Sigmoid colon (tissue), 6 donors: ENCODE measurements at regions not wholly inside any gene's neighbourhood (a gene's known extent, or its start where the extent isn't known, plus 50 kb on each side); places are given as distances from the start of the nearest gene placed in this dataset.

ENCODE experiments used
- DNase-seq: peaks from one replicate; pipeline ENCODE4 v3.0.0-alpha.2; 2019
- H3K27ac ChIP-seq, 4 donors: fragments of 200-600 bp; sonication (generic); one replicate each; pipeline ENCODE4 v1.5.1; 2016 to 2019; ENCODE audit warnings: mild to moderate bottlenecking in 1 of 4
- H3K27me3 ChIP-seq, 3 donors: fragments of 200-600 bp; sonication (generic); one replicate each; pipeline ENCODE4 v1.5.1; 2019; ENCODE audit warnings: mild to moderate bottlenecking in 1 of 3
- H3K36me3 ChIP-seq, 4 donors: fragments of 200-600 bp; sonication (generic); one replicate each; pipeline ENCODE4 v1.5.1; 2016 to 2019
- H3K4me1 ChIP-seq, 4 donors: fragments of 200-600 bp; sonication (generic); one replicate each; pipeline ENCODE4 v1.5.1; 2017 to 2019
- H3K4me3 ChIP-seq, 4 donors: fragments of 200-600 bp; sonication (generic); one replicate each; pipeline ENCODE4 v1.5.1; 2017 to 2019; ENCODE audit warnings: mild to moderate bottlenecking in 2 of 4, moderate library complexity in 1 of 4
- H3K9me3 ChIP-seq, 4 donors: fragments of 200-600 bp in 3 of 4; sonication (generic) in 3 of 4; one replicate each; pipeline versions ENCODE4 v1.5.1 to v1.6.1; 2013 to 2019
- EP300 ChIP-seq, 4 donors: sonication (generic); formaldehyde crosslinking; IDR thresholded peaks; one replicate each; pipeline ENCODE4 v1.6.1; 2017; ENCODE audit warnings: antibody characterized with exemption in 4 of 4
- POLR2A ChIP-seq, 2 donors: fragments of 450-650 bp; IDR thresholded peaks; one replicate each; pipeline ENCODE4 v1.6.1; 2016; ENCODE audit warnings: antibody characterized with exemption in 2 of 2, mild to moderate bottlenecking in 2 of 2, moderate library complexity in 2 of 2
- POLR2AphosphoS5 ChIP-seq, 4 donors: sonication (generic); formaldehyde crosslinking; IDR thresholded peaks; one replicate each; pipeline ENCODE4 v1.6.1; 2017; ENCODE audit warnings: antibody characterized with exemption in 4 of 4
- WGBS, 2 donors: extraction: QIAGEN DNeasy Blood & Tissue Kit; methylation state at CpG; one replicate each; pipeline ENCODE4 v1.1.7; 2013; 5-methylcytosine and 5-hydroxymethylcytosine counted together
- intact Hi-C: fragments of 100-400 bp; cut with DNase I; formaldehyde crosslinking; loops from one replicate; pipeline ENCODE4 v1.15.1; 2023
- TF ChIP-seq, protein P1 (sequence below), 4 experiments: fragments of 450-650 bp in 3 of 4; fragments of 200-600 bp in 1 of 4; IDR thresholded peaks; one replicate each; pipeline ENCODE4 v1.5.1; 2016 to 2019; ENCODE audit warnings: antibody characterized with exemption in 4 of 4, mild to moderate bottlenecking in 3 of 4, moderate library complexity in 2 of 4
- donor health status: healthy with polysubstance abuse.
- donor health status: healthy.

- no peaks in the 10 kb centered on the region for H3K4me1 ChIP-seq
- H3K36me3 ChIP-seq: no peaks in the 10 kb centered on the region
- no peaks in the 10 kb centered on the region for H3K9me3 ChIP-seq
- no peaks in the 10 kb centered on the region for H3K27me3 ChIP-seq
- no peak overlapping the region for H3K4me3 ChIP-seq
- WGBS, 2 donors: 91 to 93% methylated on average over 14 of the region's 14 CpGs
- DNase-seq: no peak
- no peak overlapping the region for H3K27ac ChIP-seq
- TF ChIP-seq POLR2AphosphoS5 (IDR thresholded peaks at IDR 0.05) (no peak), POLR2A (IDR thresholded peaks at IDR 0.05) (no peak), EP300 (IDR thresholded peaks at IDR 0.05) (no peak)
- TF ChIP-seq, protein P1, sequence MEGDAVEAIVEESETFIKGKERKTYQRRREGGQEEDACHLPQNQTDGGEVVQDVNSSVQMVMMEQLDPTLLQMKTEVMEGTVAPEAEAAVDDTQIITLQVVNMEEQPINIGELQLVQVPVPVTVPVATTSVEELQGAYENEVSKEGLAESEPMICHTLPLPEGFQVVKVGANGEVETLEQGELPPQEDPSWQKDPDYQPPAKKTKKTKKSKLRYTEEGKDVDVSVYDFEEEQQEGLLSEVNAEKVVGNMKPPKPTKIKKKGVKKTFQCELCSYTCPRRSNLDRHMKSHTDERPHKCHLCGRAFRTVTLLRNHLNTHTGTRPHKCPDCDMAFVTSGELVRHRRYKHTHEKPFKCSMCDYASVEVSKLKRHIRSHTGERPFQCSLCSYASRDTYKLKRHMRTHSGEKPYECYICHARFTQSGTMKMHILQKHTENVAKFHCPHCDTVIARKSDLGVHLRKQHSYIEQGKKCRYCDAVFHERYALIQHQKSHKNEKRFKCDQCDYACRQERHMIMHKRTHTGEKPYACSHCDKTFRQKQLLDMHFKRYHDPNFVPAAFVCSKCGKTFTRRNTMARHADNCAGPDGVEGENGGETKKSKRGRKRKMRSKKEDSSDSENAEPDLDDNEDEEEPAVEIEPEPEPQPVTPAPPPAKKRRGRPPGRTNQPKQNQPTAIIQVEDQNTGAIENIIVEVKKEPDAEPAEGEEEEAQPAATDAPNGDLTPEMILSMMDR (IDR thresholded peaks at IDR 0.05): no peak
- intact Hi-C loops: no loop called here
Measured at GRCh38 chr1:104787866-104788510, 1038.3 kb downstream of the AMY1C start.

DNA sequence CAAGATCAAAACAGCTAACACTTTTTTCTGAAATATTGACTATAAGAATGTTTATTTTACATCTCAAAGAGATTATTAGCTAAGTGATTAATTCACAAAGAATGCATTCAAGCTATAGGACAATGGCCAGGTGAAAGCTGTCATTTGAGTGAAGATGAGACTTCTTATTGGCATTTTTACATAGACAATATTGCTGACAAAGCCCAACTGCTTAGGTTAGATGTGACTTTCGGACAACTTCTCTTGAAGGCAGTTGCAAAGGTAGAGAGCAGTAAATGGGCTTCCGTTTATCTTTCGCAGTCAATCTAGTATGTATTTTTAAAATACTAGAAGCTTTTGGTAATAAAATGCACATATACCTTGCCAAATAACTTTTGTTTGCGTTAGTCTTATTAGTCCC lies 1041.3 kb downstream of the AMY1C start:
- H3K27ac ChIP-seq: no peak overlapping the region
- H3K4me1 ChIP-seq: no peaks in the 10 kb centered on the region
- intact Hi-C loops: no loop called here
- H3K4me3 ChIP-seq: no peak overlapping the region
- TF ChIP-seq POLR2AphosphoS5 (IDR thresholded peaks at IDR 0.05) (no peak), EP300 (IDR thresholded peaks at IDR 0.05) (no peak), POLR2A (IDR thresholded peaks at IDR 0.05) (no peak)
- TF ChIP-seq, protein P1 (IDR thresholded peaks at IDR 0.05): no peak
- 89 to 91% methylated on average over 4 of the region's 4 CpGs for WGBS, 2 donors
- no peaks in the 10 kb centered on the region for H3K27me3 ChIP-seq
- H3K36me3 ChIP-seq: no peaks in the 10 kb centered on the region
- H3K9me3 ChIP-seq: no peaks in the 10 kb centered on the region
- DNase-seq: no peak

- H3K4me3 ChIP-seq: no peak overlapping the region
- no peaks in the 10 kb centered on the region for H3K4me1 ChIP-seq
- TF ChIP-seq POLR2AphosphoS5 (IDR thresholded peaks at IDR 0.05) (no peak), EP300 (IDR thresholded peaks at IDR 0.05) (no peak)
- H3K9me3 ChIP-seq: no peaks in the 10 kb centered on the region
- intact Hi-C loops: no loop called here
- H3K27me3 ChIP-seq: no peaks in the 10 kb centered on the region
- no peak for DNase-seq
- H3K36me3 ChIP-seq: no peaks in the 10 kb centered on the region
- H3K27ac ChIP-seq: no peak overlapping the region
Measured at GRCh38 chr1:104794035-104794434, 1044.3 kb downstream of the AMY1C start.

- intact Hi-C loops: no loop called here
- WGBS, 2 donors: 92% methylated on average over 6 of the region's 6 CpGs
- Histone ChIP-seq H3K27me3 (no peaks in the 10 kb centered on the region), H3K36me3 (no peaks in the 10 kb centered on the region), H3K4me1 (no peaks in the 10 kb centered on the region), H3K27ac (no peak overlapping the region), H3K4me3 (no peak overlapping the region), H3K9me3 (no peaks in the 10 kb centered on the region)
- TF ChIP-seq POLR2AphosphoS5 (IDR thresholded peaks at IDR 0.05): no peak
- TF ChIP-seq, protein P1 (IDR thresholded peaks at IDR 0.05): no peak
- no peak for TF ChIP-seq EP300 (IDR thresholded peaks at IDR 0.05)
- no peak for TF ChIP-seq POLR2A (IDR thresholded peaks at IDR 0.05)
- DNase-seq: no peak
Measured at GRCh38 chr1:104795931-104796330, 1046.2 kb downstream of the AMY1C start.

DNA sequence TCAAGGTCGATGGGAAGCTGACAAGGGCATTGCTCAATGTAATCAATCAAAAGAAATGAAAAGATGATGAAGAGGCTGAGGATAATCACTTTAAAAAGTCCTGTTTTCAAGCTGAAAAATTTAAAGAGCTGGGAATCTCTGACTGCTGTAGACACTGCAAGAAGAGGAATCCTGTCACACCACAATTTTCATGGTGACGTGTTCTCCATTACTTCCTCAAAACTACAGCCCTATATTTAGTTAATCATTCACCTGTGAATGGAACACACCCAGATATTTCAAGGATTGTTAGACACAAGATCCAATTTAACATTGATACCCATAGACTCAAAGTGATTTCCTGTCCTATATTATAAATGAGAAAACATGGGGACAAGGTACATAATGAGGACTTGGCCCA lies 1048.3 kb downstream of the AMY1C start:
- Histone ChIP-seq H3K36me3 (no peaks in the 10 kb centered on the region), H3K9me3 (no peaks in the 10 kb centered on the region), H3K27ac (no peak overlapping the region), H3K4me3 (no peak overlapping the region), H3K4me1 (no peaks in the 10 kb centered on the region), H3K27me3 (no peaks in the 10 kb centered on the region)
- TF ChIP-seq, protein P1 (IDR thresholded peaks at IDR 0.05): no peak
- TF ChIP-seq EP300 (IDR thresholded peaks at IDR 0.05): no peak
- TF ChIP-seq POLR2A (IDR thresholded peaks at IDR 0.05): no peak
- no peak for TF ChIP-seq POLR2AphosphoS5 (IDR thresholded peaks at IDR 0.05)
- WGBS, 2 donors: 38 to 73% methylated on average over 2 of the region's 2 CpGs
- intact Hi-C loops: no loop called here
- no peak for DNase-seq
